HEK293T (cell line): ENCODE measurements at regions not wholly inside any gene's neighbourhood (a gene's known extent, or its start where the extent isn't known, plus 50 kb on each side); places are given as distances from the start of the nearest gene placed in this dataset.

Experiments
- L3MBTL2 ChIP-seq: fragments of 450-650 bp; conservative IDR thresholded peaks from 2 replicates; pipeline ENCODE4 v1.6.1; 2016; ENCODE audit warnings: mild to moderate bottlenecking
- SUZ12 ChIP-seq: fragments of 450-650 bp; IDR thresholded peaks from 2 replicates; pipeline ENCODE4 v1.6.1; 2016; ENCODE audit warnings: mild to moderate bottlenecking
- ZNF384 ChIP-seq: fragments of 450-650 bp; IDR thresholded peaks from 2 replicates; pipeline ENCODE4 v1.6.1; 2016

DNA sequence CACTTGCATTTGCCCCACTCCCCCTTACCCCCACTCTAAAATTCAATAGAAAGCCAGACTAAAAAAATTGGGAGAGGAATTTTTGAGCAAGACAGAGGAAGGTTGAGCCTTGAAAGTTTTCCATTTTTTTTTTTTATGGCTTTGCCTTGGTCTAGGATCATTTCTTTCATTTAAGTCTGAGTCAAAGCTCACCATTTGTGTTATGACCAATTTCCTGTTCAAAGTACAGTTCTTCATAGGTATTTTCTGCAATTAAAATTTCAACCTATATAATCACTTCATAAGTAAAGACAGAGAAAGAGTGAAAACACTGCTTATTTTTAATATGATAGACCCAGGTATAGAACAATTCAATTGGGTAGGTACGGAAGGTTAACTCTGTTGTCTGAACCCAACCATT, 436.6 kb upstream of the ADGRL2 start:
- TF ChIP-seq SUZ12: no peak
- no peak for TF ChIP-seq L3MBTL2
- no peak for TF ChIP-seq ZNF384
